ENCODE measurements at regions not wholly inside any gene's neighbourhood (a gene's known extent, or its start where the extent isn't known, plus 50 kb on each side); places are given as distances from the start of the nearest gene placed in this dataset.

GRCh38 chr4:13933191-13933590 lies 305.7 kb upstream of the BOD1L1 start:
- Histone ChIP-seq H3K36me3 (no peaks in the 10 kb centered on the region), H3K27me3 (replicated peaks; ENCODE audit: insufficient read depth) (no peaks in the 10 kb centered on the region), H3K4me3 (no peak overlapping the region), H3K27ac (no peak overlapping the region), H3K4me1 (ENCODE audit: control insufficient read depth in 1 of 2, low read depth in 2 of 2) (no peaks in the 10 kb centered on the region), H3K9me3 (no peaks in the 10 kb centered on the region)
- DNase-seq (ENCODE audit: low spot score) (no peak), ATAC-seq (ENCODE audit: insufficient number of reproducible peaks, low FRiP score, low read depth) (no peak)
- no peak for TF ChIP-seq CTCF (IDR thresholded peaks at IDR 0.05)

GRCh38 chr4:13938299-13938698 lies 310.8 kb upstream of the BOD1L1 start:
- no peak overlapping the region for H3K4me3 ChIP-seq
- H3K36me3 ChIP-seq = no peaks in the 10 kb centered on the region
- no peaks in the 10 kb centered on the region for H3K27me3 ChIP-seq (replicated peaks; ENCODE audit: insufficient read depth)
- no peaks in the 10 kb centered on the region for H3K9me3 ChIP-seq
- no peak for TF ChIP-seq CTCF (IDR thresholded peaks at IDR 0.05)
- DNase-seq (ENCODE audit: low spot score) (no peak), ATAC-seq (ENCODE audit: insufficient number of reproducible peaks, low FRiP score, low read depth) (no peak)
- H3K4me1 ChIP-seq (ENCODE audit: control insufficient read depth in 1 of 2, low read depth in 2 of 2) = no peaks in the 10 kb centered on the region
- H3K27ac ChIP-seq = no peak overlapping the region

- Histone ChIP-seq H3K4me1 (ENCODE audit: control insufficient read depth in 1 of 2, low read depth in 2 of 2) (no peaks in the 10 kb centered on the region), H3K27ac (no peak overlapping the region), H3K36me3 (no peaks in the 10 kb centered on the region), H3K27me3 (replicated peaks; ENCODE audit: insufficient read depth) (no peaks in the 10 kb centered on the region), H3K4me3 (no peak overlapping the region), H3K9me3 (no peaks in the 10 kb centered on the region)
- DNase-seq (ENCODE audit: low spot score) (no peak), ATAC-seq (ENCODE audit: insufficient number of reproducible peaks, low FRiP score, low read depth) (no peak)
- TF ChIP-seq CTCF (IDR thresholded peaks at IDR 0.05) = no peak
These were observed 313.4 kb upstream of the BOD1L1 start for GRCh38 chr4:13940921-13941320.

- DNase-seq (ENCODE audit: low spot score) (no peak), ATAC-seq (ENCODE audit: insufficient number of reproducible peaks, low FRiP score, low read depth) (no peak)
- no peaks in the 10 kb centered on the region for H3K9me3 ChIP-seq
- no peak overlapping the region for H3K27ac ChIP-seq
- TF ChIP-seq CTCF (IDR thresholded peaks at IDR 0.05) = no peak
- no peaks in the 10 kb centered on the region for H3K36me3 ChIP-seq
- no peaks in the 10 kb centered on the region for H3K27me3 ChIP-seq (replicated peaks; ENCODE audit: insufficient read depth)
- H3K4me3 ChIP-seq = no peak overlapping the region
- no peaks in the 10 kb centered on the region for H3K4me1 ChIP-seq (ENCODE audit: control insufficient read depth in 1 of 2, low read depth in 2 of 2)
These were observed 315.5 kb upstream of the BOD1L1 start for GRCh38 chr4:13942977-13943376.

- H3K36me3 ChIP-seq = no peaks in the 10 kb centered on the region
- no peak for ATAC-seq (ENCODE audit: insufficient number of reproducible peaks, low FRiP score, low read depth)
- no peak for TF ChIP-seq CTCF (IDR thresholded peaks at IDR 0.05)
These were observed 316.6 kb upstream of the BOD1L1 start for GRCh38 chr4:13944095-13944511.

More at GRCh38 chr4:13944095-13944511, 316.6 kb upstream of the BOD1L1 start:
- DNase-seq (ENCODE audit: low spot score) = no peak
- Histone ChIP-seq H3K9me3 (no peaks in the 10 kb centered on the region), H3K4me3 (no peak overlapping the region), H3K27ac (no peak overlapping the region), H3K4me1 (ENCODE audit: control insufficient read depth in 1 of 2, low read depth in 2 of 2) (no peaks in the 10 kb centered on the region), H3K27me3 (replicated peaks; ENCODE audit: insufficient read depth) (no peaks in the 10 kb centered on the region)

Measured in thoracic aorta (tissue), 2 donors.